Erythroblast (primary cell): ENCODE measurements at regions not wholly inside any gene's neighbourhood (a gene's known extent, or its start where the extent isn't known, plus 50 kb on each side); places are given as distances from the start of the nearest gene placed in this dataset.

Source experiments
- GATA1 ChIP-seq: IDR thresholded peaks from 2 replicates; pipeline ENCODE4 v1.6.1; 2011; ENCODE audit warnings: low read depth, mild to moderate bottlenecking, control low read depth, low read length, moderate library complexity
- POLR2A ChIP-seq: IDR thresholded peaks from 2 replicates; pipeline ENCODE4 v1.6.1; 2011; ENCODE audit warnings: mild to moderate bottlenecking, low read length

DNA sequence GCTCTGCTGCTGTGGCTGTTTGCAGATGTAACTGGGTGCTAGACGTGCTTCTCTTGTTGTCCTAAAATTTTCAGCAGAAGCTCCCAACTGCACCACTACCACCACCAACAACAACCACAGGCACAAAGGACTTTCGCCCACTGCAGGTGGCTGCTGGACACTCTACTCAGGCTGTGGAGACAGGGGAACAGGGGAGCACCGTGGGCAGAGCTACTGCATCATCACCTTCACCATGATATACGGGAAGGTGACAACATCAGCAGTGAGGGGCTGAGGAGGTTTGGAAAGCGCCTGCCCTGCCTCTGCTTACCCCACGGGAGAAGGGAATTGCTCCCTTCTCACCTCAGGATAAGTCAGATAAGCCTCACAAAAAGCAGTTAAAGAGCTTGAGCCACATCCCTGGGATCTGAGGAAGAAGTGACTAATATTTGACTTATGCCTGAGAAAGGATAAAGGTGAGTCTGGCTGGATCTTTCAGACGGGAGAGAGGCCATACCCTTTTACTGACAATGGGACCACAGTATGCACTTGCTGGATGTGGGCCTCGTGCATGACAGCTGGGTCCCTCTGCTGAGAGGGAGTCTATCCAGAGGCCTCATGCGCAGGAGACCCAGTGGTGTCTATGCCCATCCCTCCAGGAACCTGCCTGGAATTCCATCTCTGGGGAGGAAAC, 217.6 kb downstream of the KLF6 start:
- TF ChIP-seq POLR2A (no peak), GATA1 (no peak)
